Right renal cortex interstitium (tissue), 3 donors: ENCODE measurements at regions not wholly inside any gene's neighbourhood (a gene's known extent, or its start where the extent isn't known, plus 50 kb on each side); places are given as distances from the start of the nearest gene placed in this dataset.
A peak's percentile ranks its signal among the peaks of the same experiment; 100 is the strongest.

Experiments used
- DNase-seq, 3 donors: peaks; one replicate each; pipeline ENCODE4 v3.0.0-alpha.2; 2013; ENCODE audit warnings: low read depth in 3 of 3, low spot score in 2 of 3

GRCh38 chr6:21457647-21458046 lies 135.9 kb upstream of the SOX4 start:
- DNase-seq, result no peak

DNA sequence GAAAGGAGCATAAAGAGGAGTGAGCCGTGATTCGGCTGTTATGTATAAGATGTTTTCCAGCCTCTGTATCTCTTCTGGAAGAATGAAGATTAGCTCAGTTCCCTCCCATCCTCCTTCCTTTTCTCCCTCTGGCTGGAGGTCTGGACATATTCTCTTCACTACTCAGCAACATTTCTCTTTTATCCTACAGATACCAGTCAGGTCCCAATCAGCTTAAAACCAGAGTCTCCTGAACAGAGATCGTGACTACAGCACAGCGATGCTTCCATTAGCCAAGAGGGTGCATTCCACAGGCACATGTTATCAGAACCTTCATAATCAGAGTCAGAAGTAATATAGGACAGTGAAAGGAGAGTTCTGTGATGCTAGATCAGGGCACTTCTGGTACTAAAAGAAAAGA lies 133.9 kb upstream of the SOX4 start:
- no peak for DNase-seq

DNA sequence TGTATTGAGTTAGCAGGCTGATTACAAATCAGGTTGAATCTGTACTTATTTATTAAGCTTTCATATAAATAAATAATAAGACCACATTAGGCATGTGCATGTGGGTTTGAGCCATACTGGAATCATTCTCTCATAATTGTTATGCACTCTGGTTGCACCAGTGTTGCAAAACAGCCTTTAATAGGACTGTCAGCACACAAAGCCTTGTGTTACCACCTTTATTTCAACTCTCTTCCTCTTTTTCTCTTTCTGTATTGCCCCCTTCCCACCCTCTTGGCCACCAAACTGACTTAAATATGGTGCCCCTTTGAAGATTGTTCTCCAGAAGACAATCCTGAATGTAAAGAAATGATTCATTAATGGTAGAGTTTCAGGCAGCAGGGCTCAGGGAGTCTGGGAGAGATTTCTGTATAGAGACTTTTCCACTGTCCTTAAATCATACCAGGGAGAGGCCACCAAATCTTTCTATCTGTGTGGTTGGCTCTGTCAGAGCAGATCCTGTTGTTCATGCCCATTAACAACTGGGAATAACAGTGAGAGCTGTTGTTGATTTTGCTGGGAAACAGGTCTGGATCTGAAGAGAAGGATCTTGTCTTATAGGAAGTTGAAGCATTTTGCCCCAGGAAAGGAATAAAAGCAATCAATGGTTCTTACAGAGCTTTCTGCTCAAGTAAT lies 131.6 kb upstream of the SOX4 start:
- DNase-seq, result no peak

GRCh38 chr6:21462519-21462852 lies 131.1 kb upstream of the SOX4 start:
- DNase-seq, result no peak

GRCh38 chr6:21467091-21467490 lies 126.5 kb upstream of the SOX4 start:
- DNase-seq, result no peak

- DNase-seq, result no peak
Measured at GRCh38 chr6:21468461-21468860, 125.1 kb upstream of the SOX4 start.

- DNase-seq, result no peak
Measured at GRCh38 chr6:21469213-21469612, 124.3 kb upstream of the SOX4 start.

GRCh38 chr6:21476112-21476511 lies 117.4 kb upstream of the SOX4 start:
- no peak for DNase-seq

DNA sequence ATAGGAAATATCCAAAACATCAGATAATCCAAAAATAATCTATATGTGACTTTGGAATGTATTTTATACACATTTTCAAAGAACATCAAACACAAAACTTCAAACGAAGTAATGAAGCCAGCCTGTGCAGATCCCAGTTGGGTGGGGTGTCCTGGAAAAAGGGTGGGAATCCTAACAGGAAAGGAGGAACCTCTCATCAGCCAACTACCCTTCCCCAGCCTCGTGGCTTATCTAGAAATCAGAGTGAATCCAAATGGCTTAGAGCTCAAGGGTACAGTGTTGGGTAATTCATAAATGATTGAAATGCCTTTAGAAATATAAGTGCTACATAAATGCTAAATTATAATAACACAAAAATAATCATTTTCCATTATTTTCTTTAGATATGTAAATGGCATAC lies 115.1 kb upstream of the SOX4 start:
- no peak for DNase-seq

DNA sequence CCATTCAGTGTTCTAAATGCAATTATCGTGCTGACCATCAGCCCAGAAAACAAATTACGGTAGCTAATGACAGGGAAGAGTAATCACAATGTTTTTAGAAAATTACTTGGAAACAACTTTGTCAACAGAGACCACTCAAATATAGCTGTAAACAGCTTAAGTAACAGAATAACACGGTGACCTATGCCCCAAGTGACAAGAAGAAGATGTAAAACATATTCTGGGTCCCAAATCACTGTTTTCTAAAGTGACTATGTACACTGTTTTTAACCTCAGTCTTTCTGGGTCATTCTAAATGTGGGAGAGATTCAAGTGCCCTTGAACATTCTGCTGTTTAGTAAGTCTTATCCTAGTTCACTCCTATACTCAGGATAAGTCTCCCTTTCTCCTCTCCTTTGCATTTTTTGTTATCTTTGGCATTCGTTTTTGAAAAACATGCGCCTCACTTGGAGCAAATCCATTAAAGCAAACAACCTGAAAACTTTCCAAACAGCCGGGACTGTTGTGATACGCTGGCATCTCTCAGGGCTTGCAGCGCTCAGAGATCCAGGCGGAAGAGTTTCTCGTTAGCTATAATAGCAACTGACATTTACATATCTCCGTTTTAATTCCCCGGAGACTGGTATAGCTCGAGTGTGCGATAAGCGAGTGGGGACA lies 114.5 kb upstream of the SOX4 start:
- DNase-seq, result peak in 1 of 3 donors; percentile 40

- DNase-seq, result no peak
Measured at GRCh38 chr6:21486115-21486514, 107.4 kb upstream of the SOX4 start.

DNA sequence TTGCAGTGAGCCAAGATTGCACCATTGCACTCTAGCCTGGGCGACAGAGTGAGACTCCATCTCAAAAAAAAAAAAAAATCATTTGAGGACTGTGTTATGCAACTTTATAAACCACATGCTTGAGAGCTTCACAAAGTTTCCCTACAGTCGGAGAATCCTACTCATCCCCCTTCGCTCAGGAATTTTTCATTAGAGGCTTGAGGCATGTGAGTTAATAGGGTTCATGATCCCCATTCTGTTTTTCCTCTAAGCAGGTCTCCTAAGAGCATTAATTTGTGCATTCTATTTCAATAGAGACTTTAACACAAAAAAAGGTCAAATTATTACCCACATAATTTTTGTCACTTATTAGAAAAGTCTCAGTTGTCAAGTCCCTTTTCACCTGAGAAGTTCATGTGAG lies 103.7 kb upstream of the SOX4 start:
- DNase-seq, result no peak

DNA sequence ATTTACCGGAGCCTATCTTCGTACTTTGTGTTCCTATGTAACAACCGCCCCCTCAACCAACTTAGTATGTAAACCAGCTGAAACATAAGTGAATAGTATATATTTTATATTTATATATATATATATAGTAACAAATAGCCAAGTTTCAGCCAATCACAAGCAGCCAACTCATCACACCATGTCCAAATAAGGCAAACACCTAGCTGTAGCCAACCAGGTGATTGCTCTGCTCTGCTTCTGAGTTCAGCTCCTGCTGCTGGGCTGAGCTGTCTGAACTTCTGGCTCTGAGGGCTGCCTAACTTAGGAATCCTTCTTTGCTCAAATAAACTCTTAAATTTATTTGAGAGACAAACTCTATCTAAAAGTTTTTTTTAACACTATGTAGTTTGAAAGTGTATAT lies 101.6 kb upstream of the SOX4 start:
- no peak for DNase-seq

DNA sequence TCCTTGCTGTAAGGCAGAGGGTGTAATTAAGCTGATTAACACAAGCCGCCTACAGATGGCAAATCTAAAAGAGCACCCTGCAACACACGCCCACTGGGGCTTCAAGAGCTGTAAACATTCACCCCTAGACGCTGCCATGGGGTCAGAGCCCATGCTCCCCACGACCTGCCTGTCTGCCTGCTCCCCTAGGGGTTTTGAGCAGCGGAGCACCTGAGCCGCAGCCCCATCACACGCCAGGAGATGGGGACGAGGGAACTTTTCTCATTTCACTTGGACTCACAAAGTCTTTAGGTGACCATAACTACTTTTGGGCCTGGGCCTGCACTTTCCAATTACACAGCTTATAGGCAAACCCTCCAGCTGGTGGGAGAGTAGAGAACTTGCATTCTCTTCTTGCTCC lies 99.0 kb upstream of the SOX4 start:
- no peak for DNase-seq

- no peak for DNase-seq
Measured at GRCh38 chr6:21496196-21496595, 97.4 kb upstream of the SOX4 start.

DNA sequence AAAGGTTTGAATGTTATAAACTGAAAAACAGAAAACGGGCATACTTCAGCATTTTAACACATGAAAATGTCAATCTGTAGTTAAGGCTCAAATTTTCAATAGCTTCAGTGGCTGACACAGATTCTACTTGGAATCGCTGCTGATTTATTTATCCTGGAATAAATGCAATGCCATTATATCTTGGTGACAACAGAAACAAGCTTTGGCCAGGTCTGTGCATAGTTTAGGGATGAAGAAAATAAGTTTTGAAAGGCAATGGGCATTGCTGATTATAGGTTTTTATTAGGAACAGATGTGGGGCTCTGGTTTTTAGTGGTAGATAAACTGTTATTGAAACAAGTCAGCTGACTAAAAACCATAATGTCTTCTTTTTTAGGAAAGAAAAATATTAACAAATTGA lies 96.8 kb upstream of the SOX4 start:
- no peak for DNase-seq

- no peak for DNase-seq
Measured at GRCh38 chr6:21500314-21501020, 93.1 kb upstream of the SOX4 start.

DNA sequence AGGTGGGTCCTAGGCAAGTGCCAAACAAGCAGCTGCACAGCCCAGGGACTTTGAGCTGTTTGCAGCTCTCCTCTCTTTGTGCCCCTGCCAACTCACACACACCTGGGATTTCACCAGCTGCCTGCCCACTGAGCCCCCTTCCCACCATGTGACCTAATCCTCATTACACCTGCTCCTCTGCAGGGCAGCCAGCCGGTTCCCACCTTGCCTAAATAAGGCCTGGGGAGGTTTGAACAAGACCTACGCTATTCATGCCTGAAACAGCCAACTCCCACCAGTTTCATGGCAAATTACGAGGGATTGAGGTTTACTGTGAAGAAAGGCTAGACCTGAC lies 92.6 kb upstream of the SOX4 start:
- no peak for DNase-seq

- no peak for DNase-seq
Measured at GRCh38 chr6:21501815-21502214, 91.7 kb upstream of the SOX4 start.

- no peak for DNase-seq
Measured at GRCh38 chr6:21502682-21503081, 90.9 kb upstream of the SOX4 start.

GRCh38 chr6:21504790-21505189 lies 88.8 kb upstream of the SOX4 start:
- no peak for DNase-seq

DNA sequence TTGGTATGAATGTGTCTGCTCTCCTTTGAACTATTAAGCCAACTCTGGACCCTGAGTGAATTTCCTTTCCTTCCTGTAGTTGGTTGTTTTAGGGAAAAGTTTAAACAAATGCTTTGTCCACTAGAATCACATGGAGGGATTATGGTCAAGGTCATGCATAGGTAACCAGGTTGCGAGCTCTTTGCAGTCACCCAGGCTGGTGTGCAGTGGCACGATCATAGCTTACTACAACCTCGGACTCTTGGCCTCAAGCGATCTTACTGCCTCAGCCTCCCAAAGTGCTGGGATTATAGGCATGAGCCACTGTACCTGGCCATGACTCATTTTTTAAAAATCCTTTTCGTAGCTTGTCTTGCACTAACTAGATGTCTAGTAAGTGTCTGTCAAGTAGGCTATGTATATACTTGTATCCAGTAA lies 88.0 kb upstream of the SOX4 start:
- no peak for DNase-seq
